ENCODE measurements at regions not wholly inside any gene's neighbourhood (a gene's known extent, or its start where the extent isn't known, plus 50 kb on each side); places are given as distances from the start of the nearest gene placed in this dataset.

DNA sequence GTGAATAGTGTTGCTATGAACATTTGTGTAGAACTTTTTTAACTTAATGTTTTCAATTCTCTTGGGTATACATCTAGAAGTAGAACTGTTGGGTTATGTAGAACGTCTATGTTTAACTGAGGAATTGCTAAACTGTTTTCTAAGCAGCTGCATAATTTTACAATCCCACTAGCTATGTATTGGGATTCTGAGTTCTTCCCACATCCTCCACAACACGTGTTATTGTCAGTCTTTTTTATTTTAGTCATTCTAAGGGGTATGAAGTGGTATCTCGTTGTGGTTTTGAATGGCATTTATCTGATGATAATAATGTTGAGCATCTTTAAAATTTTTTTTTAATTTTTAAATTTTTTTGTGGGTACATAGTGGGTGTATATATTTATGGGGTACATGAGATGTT lies 55.0 kb upstream of the NPHP3 start:
- no peak for TF ChIP-seq EP300 (IDR thresholded peaks at IDR 0.05)
- TF ChIP-seq, protein P1, sequence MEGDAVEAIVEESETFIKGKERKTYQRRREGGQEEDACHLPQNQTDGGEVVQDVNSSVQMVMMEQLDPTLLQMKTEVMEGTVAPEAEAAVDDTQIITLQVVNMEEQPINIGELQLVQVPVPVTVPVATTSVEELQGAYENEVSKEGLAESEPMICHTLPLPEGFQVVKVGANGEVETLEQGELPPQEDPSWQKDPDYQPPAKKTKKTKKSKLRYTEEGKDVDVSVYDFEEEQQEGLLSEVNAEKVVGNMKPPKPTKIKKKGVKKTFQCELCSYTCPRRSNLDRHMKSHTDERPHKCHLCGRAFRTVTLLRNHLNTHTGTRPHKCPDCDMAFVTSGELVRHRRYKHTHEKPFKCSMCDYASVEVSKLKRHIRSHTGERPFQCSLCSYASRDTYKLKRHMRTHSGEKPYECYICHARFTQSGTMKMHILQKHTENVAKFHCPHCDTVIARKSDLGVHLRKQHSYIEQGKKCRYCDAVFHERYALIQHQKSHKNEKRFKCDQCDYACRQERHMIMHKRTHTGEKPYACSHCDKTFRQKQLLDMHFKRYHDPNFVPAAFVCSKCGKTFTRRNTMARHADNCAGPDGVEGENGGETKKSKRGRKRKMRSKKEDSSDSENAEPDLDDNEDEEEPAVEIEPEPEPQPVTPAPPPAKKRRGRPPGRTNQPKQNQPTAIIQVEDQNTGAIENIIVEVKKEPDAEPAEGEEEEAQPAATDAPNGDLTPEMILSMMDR (IDR thresholded peaks at IDR 0.05), result no peak
- no peak for TF ChIP-seq POLR2A (IDR thresholded peaks at IDR 0.05)
- TF ChIP-seq POLR2AphosphoS5 (IDR thresholded peaks at IDR 0.05), result no peak
